Putamen (tissue), 1 donor: ENCODE measurements at regions not wholly inside any gene's neighbourhood (a gene's known extent, or its start where the extent isn't known, plus 50 kb on each side); places are given as distances from the start of the nearest gene placed in this dataset.
A peak's percentile ranks its signal among the peaks of the same experiment; 100 is the strongest.

Experiments
- DNase-seq: peaks from one replicate; pipeline ENCODE4 v3.0.0-alpha.2; 2016; ENCODE audit warnings: low spot score

GRCh38 chrX:13903405-13903804 lies 86.5 kb upstream of the GPM6B start:
- no peak for DNase-seq

- DNase-seq: no peak
Measured at GRCh38 chrX:13902406-13902805, 85.5 kb upstream of the GPM6B start.

DNA sequence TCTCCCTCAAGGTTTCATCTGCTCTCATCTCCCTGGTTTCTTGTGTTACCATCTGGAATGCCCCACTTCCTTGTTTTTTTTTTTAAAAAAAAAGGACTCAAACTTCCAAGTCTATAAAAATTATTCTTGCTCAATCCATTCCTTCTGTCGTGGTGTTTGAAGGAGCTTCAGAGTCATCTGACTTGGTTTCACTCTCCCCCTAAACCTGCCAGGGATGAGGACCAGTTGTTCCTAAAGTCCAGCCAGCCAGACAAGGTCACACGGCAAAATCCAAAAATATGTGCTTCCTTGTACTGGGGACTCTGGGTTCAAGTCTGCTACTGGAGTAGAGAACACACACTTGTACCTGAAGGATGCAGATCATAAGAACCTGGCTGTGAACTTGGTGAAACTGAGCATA lies 84.5 kb upstream of the GPM6B start:
- no peak for DNase-seq

GRCh38 chrX:13900351-13900750 lies 83.5 kb upstream of the GPM6B start:
- DNase-seq: no peak

- DNase-seq: no peak
Measured at GRCh38 chrX:13899607-13900006, 82.7 kb upstream of the GPM6B start.

- no peak for DNase-seq
Measured at GRCh38 chrX:13898603-13899002, 81.7 kb upstream of the GPM6B start.

- peak; percentile 64 for DNase-seq
Measured at GRCh38 chrX:13898083-13898482, 81.2 kb upstream of the GPM6B start.

GRCh38 chrX:13897566-13897965 lies 80.7 kb upstream of the GPM6B start:
- no peak for DNase-seq

DNA sequence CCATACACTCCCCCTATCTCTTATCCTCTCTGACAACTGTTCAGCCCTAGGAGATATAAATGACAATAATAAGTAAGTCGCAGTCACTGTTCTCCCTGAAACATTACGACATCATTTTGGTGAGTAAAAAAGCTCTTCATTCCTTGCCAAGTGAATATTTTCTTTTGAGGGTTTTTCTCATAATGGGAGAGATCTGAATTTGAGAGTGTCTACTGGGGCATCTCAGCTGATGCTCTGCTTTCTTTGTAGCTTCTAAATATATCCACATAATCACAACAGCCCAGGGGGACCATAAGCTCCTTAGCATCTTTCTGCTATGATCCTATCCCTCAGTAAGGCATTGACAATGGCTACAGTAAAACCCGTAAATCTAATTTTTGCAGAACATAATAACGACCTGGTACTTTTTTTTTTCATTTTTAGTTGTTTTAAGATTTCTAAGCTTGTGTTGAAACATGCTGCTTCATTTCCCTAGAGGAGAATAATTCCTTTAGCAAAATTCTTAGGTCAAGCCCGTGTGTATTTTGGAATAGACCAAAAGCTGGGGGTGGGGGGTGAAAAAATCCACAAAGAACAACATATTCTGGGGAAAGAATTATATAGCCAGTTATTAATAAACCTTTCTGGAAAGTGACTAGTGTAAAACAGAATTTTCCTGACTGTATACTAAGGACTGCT lies 78.1 kb upstream of the GPM6B start:
- DNase-seq: no peak

DNA sequence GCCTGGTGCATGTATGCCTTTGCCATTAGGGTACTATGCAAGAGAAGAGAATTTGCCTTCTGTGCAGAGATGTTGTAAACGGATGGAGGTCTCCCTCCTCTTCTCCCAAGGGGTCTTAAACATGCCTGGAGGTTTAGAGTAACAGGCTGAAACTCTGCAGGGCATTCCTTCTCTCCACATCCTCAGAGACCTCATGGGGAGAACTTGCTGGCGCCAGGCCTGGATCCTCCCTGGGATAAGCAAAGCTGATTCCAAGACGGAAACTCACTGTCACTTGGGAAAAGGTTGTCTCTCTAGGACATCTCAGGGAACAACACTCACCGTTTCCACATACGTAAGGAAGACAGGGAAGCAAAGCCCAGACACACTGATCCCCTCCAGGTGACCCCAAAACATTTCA lies 76.9 kb upstream of the GPM6B start:
- no peak for DNase-seq

DNA sequence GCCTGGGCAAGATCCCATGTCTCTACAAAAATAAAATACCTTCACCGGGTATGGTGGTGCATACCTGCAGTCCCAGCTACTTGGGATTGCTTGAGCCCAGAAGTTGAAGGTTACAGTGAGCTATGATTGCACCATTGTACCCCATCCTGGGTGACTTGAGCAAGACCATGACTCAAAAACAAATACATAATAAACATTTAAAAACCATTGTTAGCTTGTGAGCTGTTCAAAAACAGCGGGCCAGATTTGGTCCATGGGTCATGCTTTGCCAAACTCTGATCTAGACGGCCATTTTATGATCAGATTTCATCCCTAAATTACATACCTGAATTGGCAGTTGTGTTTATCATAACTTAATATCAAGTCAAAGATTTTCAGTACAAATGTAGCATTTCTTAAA lies 76.0 kb upstream of the GPM6B start:
- DNase-seq: no peak

- peak; percentile 85 for DNase-seq
Measured at GRCh38 chrX:13891377-13892140, 74.7 kb upstream of the GPM6B start.

GRCh38 chrX:13890806-13891205 lies 73.9 kb upstream of the GPM6B start:
- no peak for DNase-seq

DNA sequence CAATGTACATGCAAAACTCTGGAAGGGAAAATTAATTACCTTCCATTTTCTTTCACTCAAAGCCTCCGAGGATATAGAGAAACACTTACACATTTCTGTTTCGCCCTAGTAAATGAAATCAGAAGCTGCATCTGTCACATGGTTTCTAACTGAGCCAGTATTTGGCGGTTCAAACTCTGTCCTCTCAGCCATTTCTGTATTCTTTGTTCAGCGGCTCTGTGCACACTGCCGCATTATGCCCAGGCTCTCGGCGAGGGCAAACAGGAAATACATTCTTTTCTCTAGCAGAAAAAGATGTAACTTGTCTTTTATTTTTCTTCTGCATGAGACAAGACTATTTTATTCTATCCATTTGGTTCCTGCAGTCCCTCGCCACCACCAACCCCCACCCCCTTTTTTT lies 71.4 kb upstream of the GPM6B start:
- DNase-seq: peak; percentile 74

- no peak for DNase-seq
Measured at GRCh38 chrX:13885591-13885990, 68.7 kb upstream of the GPM6B start.

DNA sequence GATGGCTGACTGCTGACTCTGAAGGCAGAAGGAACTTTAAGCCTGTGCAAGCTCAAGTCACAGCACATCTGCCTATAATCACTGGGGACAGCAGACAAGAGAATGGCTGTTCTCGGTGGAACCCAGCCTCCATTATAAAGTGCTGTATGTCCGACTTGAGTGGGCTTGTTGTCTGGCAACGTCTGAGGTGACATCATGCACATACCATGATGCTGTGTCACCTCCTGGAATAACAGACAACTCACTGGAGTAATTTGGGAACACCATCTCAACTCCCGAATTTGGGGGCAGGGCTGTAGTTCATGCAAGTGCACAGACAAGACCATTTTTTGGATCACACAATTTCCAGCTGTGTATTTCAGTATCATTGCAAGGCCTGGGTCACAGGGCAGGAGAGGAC lies 59.8 kb upstream of the GPM6B start:
- no peak for DNase-seq

- DNase-seq: no peak
Measured at GRCh38 chrX:13875572-13875971, 58.7 kb upstream of the GPM6B start.

DNA sequence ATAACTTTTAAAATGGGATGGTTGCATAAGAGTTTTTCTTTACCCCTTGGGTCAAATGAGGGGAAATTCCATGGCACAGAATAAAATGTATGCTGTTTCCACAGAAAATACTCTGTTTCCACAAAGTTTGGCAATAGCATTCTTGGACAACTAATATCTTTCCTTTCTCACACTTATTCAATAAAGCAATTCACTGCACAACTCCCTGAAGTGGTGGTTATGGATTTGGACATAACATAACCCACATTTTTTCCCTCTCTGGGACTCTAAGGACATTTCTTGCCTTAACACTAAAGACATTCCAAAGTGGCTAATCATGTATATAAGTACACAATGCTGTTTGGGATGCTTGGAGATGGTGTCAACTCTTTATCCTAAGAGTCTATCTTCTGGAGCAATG lies 51.7 kb upstream of the GPM6B start:
- DNase-seq: no peak
